ENCODE measurements at regions not wholly inside any gene's neighbourhood (a gene's known extent, or its start where the extent isn't known, plus 50 kb on each side); places are given as distances from the start of the nearest gene placed in this dataset.
"Not testable (repeated sequence)": the region's sequence is repeated elsewhere in the genome, so short reads cannot be mapped to it uniquely, and the experiment has no call there.

GRCh38 chr9:108411632-108412031, 444.2 kb downstream of the ACTL7B start:
- WGBS (ENCODE audit: insufficient coverage) = 80% methylated on average over 1 of the region's 1 CpG

GRCh38 chr9:108410161-108410560, 445.6 kb downstream of the ACTL7B start:
- no peak overlapping the region for H3K27ac ChIP-seq (ENCODE audit: low read depth, low read length)
- H3K36me3 ChIP-seq (ENCODE audit: control insufficient read depth, insufficient read depth, low read length) = no peaks in the 10 kb centered on the region
- no peak overlapping the region for H3K4me3 ChIP-seq (ENCODE audit: low read depth, low read length)
- no peaks in the 10 kb centered on the region for H3K27me3 ChIP-seq (ENCODE audit: control insufficient read depth, insufficient read depth, low read length)
- no peaks in the 10 kb centered on the region for H3K9me3 ChIP-seq (ENCODE audit: control insufficient read depth, insufficient read depth, low read length)
- DNase-seq (ENCODE audit: low read depth in 4 of 6, low spot score in 6 of 6) = no peak
- no peaks in the 10 kb centered on the region for H3K4me1 ChIP-seq (ENCODE audit: control insufficient read depth, insufficient read depth, low read length)
- no CpG with 5 or more reads among the region's 1 CpG for WGBS (ENCODE audit: insufficient coverage)

More at GRCh38 chr9:108411632-108412031, 444.2 kb downstream of the ACTL7B start:
- DNase-seq (ENCODE audit: low read depth in 4 of 6, low spot score in 6 of 6) = no peak
- Histone ChIP-seq H3K27ac (ENCODE audit: low read depth, low read length) (no peak overlapping the region), H3K9me3 (ENCODE audit: control insufficient read depth, insufficient read depth, low read length) (no peaks in the 10 kb centered on the region), H3K4me3 (ENCODE audit: low read depth, low read length) (no peak overlapping the region), H3K27me3 (ENCODE audit: control insufficient read depth, insufficient read depth, low read length) (no peaks in the 10 kb centered on the region), H3K4me1 (ENCODE audit: control insufficient read depth, insufficient read depth, low read length) (no peaks in the 10 kb centered on the region), H3K36me3 (ENCODE audit: control insufficient read depth, insufficient read depth, low read length) (no peaks in the 10 kb centered on the region)

GRCh38 chr9:108400297-108400696, 455.5 kb downstream of the ACTL7B start:
- H3K36me3 ChIP-seq (ENCODE audit: control insufficient read depth, insufficient read depth, low read length) = no peaks in the 10 kb centered on the region
- no peaks in the 10 kb centered on the region for H3K27me3 ChIP-seq (ENCODE audit: control insufficient read depth, insufficient read depth, low read length)
- H3K4me3 ChIP-seq (ENCODE audit: low read depth, low read length) = no peak overlapping the region
- no peaks in the 10 kb centered on the region for H3K4me1 ChIP-seq (ENCODE audit: control insufficient read depth, insufficient read depth, low read length)
- no peaks in the 10 kb centered on the region for H3K9me3 ChIP-seq (ENCODE audit: control insufficient read depth, insufficient read depth, low read length)
- H3K27ac ChIP-seq (ENCODE audit: low read depth, low read length) = no peak overlapping the region
- no peak for DNase-seq (ENCODE audit: low read depth in 4 of 6, low spot score in 6 of 6)

GRCh38 chr9:108399851-108400250, 455.9 kb downstream of the ACTL7B start:
- H3K4me1 ChIP-seq (ENCODE audit: control insufficient read depth, insufficient read depth, low read length) = no peaks in the 10 kb centered on the region
- H3K27ac ChIP-seq (ENCODE audit: low read depth, low read length) = no peak overlapping the region
- no peak overlapping the region for H3K4me3 ChIP-seq (ENCODE audit: low read depth, low read length)
- DNase-seq (ENCODE audit: low read depth in 4 of 6, low spot score in 6 of 6) = no peak
- WGBS (ENCODE audit: insufficient coverage) = no CpG with 5 or more reads among the region's 2 CpGs
- no peaks in the 10 kb centered on the region for H3K36me3 ChIP-seq (ENCODE audit: control insufficient read depth, insufficient read depth, low read length)
- H3K27me3 ChIP-seq (ENCODE audit: control insufficient read depth, insufficient read depth, low read length) = no peaks in the 10 kb centered on the region
- H3K9me3 ChIP-seq (ENCODE audit: control insufficient read depth, insufficient read depth, low read length) = no peaks in the 10 kb centered on the region

GRCh38 chr9:108397286-108397685, 458.5 kb downstream of the ACTL7B start:
- H3K9me3 ChIP-seq (ENCODE audit: control insufficient read depth, insufficient read depth, low read length) = no peaks in the 10 kb centered on the region
- no peaks in the 10 kb centered on the region for H3K27me3 ChIP-seq (ENCODE audit: control insufficient read depth, insufficient read depth, low read length)
- H3K27ac ChIP-seq (ENCODE audit: low read depth, low read length) = no peak overlapping the region
- DNase-seq (ENCODE audit: low read depth in 4 of 6, low spot score in 6 of 6) = no peak
- no peak overlapping the region for H3K4me3 ChIP-seq (ENCODE audit: low read depth, low read length)
- no peaks in the 10 kb centered on the region for H3K36me3 ChIP-seq (ENCODE audit: control insufficient read depth, insufficient read depth, low read length)
- no peaks in the 10 kb centered on the region for H3K4me1 ChIP-seq (ENCODE audit: control insufficient read depth, insufficient read depth, low read length)

GRCh38 chr9:108396611-108397010, 459.2 kb downstream of the ACTL7B start:
- Histone ChIP-seq H3K36me3 (ENCODE audit: control insufficient read depth, insufficient read depth, low read length) (no peaks in the 10 kb centered on the region), H3K27ac (ENCODE audit: low read depth, low read length) (no peak overlapping the region), H3K4me3 (ENCODE audit: low read depth, low read length) (no peak overlapping the region), H3K27me3 (ENCODE audit: control insufficient read depth, insufficient read depth, low read length) (no peaks in the 10 kb centered on the region), H3K9me3 (ENCODE audit: control insufficient read depth, insufficient read depth, low read length) (no peaks in the 10 kb centered on the region), H3K4me1 (ENCODE audit: control insufficient read depth, insufficient read depth, low read length) (no peaks in the 10 kb centered on the region)
- DNase-seq (ENCODE audit: low read depth in 4 of 6, low spot score in 6 of 6) = no peak

GRCh38 chr9:108396193-108396592, 459.6 kb downstream of the ACTL7B start:
- Histone ChIP-seq H3K4me1 (ENCODE audit: control insufficient read depth, insufficient read depth, low read length) (no peaks in the 10 kb centered on the region), H3K27me3 (ENCODE audit: control insufficient read depth, insufficient read depth, low read length) (no peaks in the 10 kb centered on the region), H3K9me3 (ENCODE audit: control insufficient read depth, insufficient read depth, low read length) (no peaks in the 10 kb centered on the region), H3K27ac (ENCODE audit: low read depth, low read length) (no peak overlapping the region), H3K4me3 (ENCODE audit: low read depth, low read length) (no peak overlapping the region), H3K36me3 (ENCODE audit: control insufficient read depth, insufficient read depth, low read length) (no peaks in the 10 kb centered on the region)
- peak in 1 of 6 donors; percentile 9 for DNase-seq (ENCODE audit: low read depth in 4 of 6, low spot score in 6 of 6)
- WGBS (ENCODE audit: insufficient coverage) = 80% methylated on average over 1 of the region's 4 CpGs

- H3K4me1 ChIP-seq (ENCODE audit: control insufficient read depth, insufficient read depth, low read length) = no peaks in the 10 kb centered on the region
- H3K9me3 ChIP-seq (ENCODE audit: control insufficient read depth, insufficient read depth, low read length) = no peaks in the 10 kb centered on the region
- no peaks in the 10 kb centered on the region for H3K27me3 ChIP-seq (ENCODE audit: control insufficient read depth, insufficient read depth, low read length)
- no peak overlapping the region for H3K27ac ChIP-seq (ENCODE audit: low read depth, low read length)
- no peak overlapping the region for H3K4me3 ChIP-seq (ENCODE audit: low read depth, low read length)
- DNase-seq (ENCODE audit: low read depth in 4 of 6, low spot score in 6 of 6) = no peak
- 100% methylated on average over 2 of the region's 4 CpGs for WGBS (ENCODE audit: insufficient coverage)
- no peaks in the 10 kb centered on the region for H3K36me3 ChIP-seq (ENCODE audit: control insufficient read depth, insufficient read depth, low read length)
Observed at GRCh38 chr9:108395421-108395820, 460.4 kb downstream of the ACTL7B start.

GRCh38 chr9:108394726-108395125, 461.1 kb downstream of the ACTL7B start:
- H3K36me3 ChIP-seq (ENCODE audit: control insufficient read depth, insufficient read depth, low read length) = no peaks in the 10 kb centered on the region
- 98% methylated on average over 12 of the region's 13 CpGs for WGBS (ENCODE audit: insufficient coverage)

GRCh38 chr9:108393481-108394001, 462.2 kb downstream of the ACTL7B start:
- not testable (repeated sequence) for H3K4me3 ChIP-seq (ENCODE audit: low read depth, low read length); H3K4me1 ChIP-seq (ENCODE audit: control insufficient read depth, insufficient read depth, low read length); H3K27me3 ChIP-seq (ENCODE audit: control insufficient read depth, insufficient read depth, low read length); H3K36me3 ChIP-seq (ENCODE audit: control insufficient read depth, insufficient read depth, low read length); H3K27ac ChIP-seq (ENCODE audit: low read depth, low read length); DNase-seq (ENCODE audit: low read depth in 4 of 6, low spot score in 6 of 6); H3K9me3 ChIP-seq (ENCODE audit: control insufficient read depth, insufficient read depth, low read length)
- 93% methylated on average over 22 of the region's 31 CpGs for WGBS (ENCODE audit: insufficient coverage)

More at GRCh38 chr9:108394726-108395125, 461.1 kb downstream of the ACTL7B start:
- no peak for DNase-seq (ENCODE audit: low read depth in 4 of 6, low spot score in 6 of 6)
- no peak overlapping the region for H3K27ac ChIP-seq (ENCODE audit: low read depth, low read length)
- H3K9me3 ChIP-seq (ENCODE audit: control insufficient read depth, insufficient read depth, low read length) = no peaks in the 10 kb centered on the region
- H3K4me1 ChIP-seq (ENCODE audit: control insufficient read depth, insufficient read depth, low read length) = no peaks in the 10 kb centered on the region
- no peaks in the 10 kb centered on the region for H3K27me3 ChIP-seq (ENCODE audit: control insufficient read depth, insufficient read depth, low read length)
- no peak overlapping the region for H3K4me3 ChIP-seq (ENCODE audit: low read depth, low read length)
